Heart right ventricle (tissue), 16 donors: ENCODE measurements at regions not wholly inside any gene's neighbourhood (a gene's known extent, or its start where the extent isn't known, plus 50 kb on each side); places are given as distances from the start of the nearest gene placed in this dataset.
"Not testable (repeated sequence)": the region's sequence is repeated elsewhere in the genome, so short reads cannot be mapped to it uniquely, and the experiment has no call there.

Experiments used
- ATAC-seq, 8 donors: fragments of 200-7000 bp; cut with Tn5 transposase; one replicate each; pipeline ENCODE4 v1.9.1; 2020; ENCODE audit warnings: mild to moderate bottlenecking in 8 of 8, moderate library complexity in 8 of 8, moderate number of reproducible peaks in 1 of 8
- DNase-seq, 2 donors: peaks; one replicate each; pipeline ENCODE4 v3.0.0-alpha.2; 2020
- H3K27ac ChIP-seq, 10 donors: fragments of 200-600 bp; sonication (generic) in 2 of 10; one replicate each; pipeline versions ENCODE4 v1.5.0 to v1.8.0; 2020 to 2022; ENCODE audit warnings: mild to moderate bottlenecking in 3 of 10
- H3K27me3 ChIP-seq, 7 donors: fragments of 200-600 bp; one replicate each; pipeline ENCODE4 v1.8.0; 2021 to 2022; ENCODE audit warnings: mild to moderate bottlenecking in 2 of 7
- H3K36me3 ChIP-seq, 9 donors: fragments of 200-600 bp; sonication (generic) in 1 of 9; one replicate each; pipeline versions ENCODE4 v1.5.0 to v1.8.0; 2020 to 2022; ENCODE audit warnings: mild to moderate bottlenecking in 2 of 9
- H3K4me1 ChIP-seq, 9 donors: fragments of 200-600 bp; sonication (generic) in 1 of 9; one replicate each; pipeline versions ENCODE4 v1.5.0 to v1.8.0; 2020 to 2022; ENCODE audit warnings: mild to moderate bottlenecking in 4 of 9
- H3K4me3 ChIP-seq, 10 donors: fragments of 200-600 bp; sonication (generic) in 2 of 10; one replicate each; pipeline versions ENCODE4 v1.5.0 to v1.8.0; 2020 to 2022; ENCODE audit warnings: mild to moderate bottlenecking in 7 of 10, moderate library complexity in 2 of 10
- H3K9me3 ChIP-seq, 11 donors: fragments of 200-600 bp in 10 of 11; sonication (generic) in 2 of 11; one replicate each; pipeline versions ENCODE4 v1.5.0 to v1.8.0; 2013 to 2022; ENCODE audit warnings: mild to moderate bottlenecking in 2 of 11, control low read depth in 1 of 11, moderate library complexity in 1 of 11
- CTCF ChIP-seq, 9 donors: fragments of 200-600 bp; sonication (generic) in 2 of 9; IDR thresholded peaks; one replicate each; pipeline versions ENCODE4 v1.5.0 to v1.8.0; 2021 to 2022; ENCODE audit warnings: antibody characterized with exemption in 9 of 9, mild to moderate bottlenecking in 5 of 9, moderate library complexity in 1 of 9
- WGBS, 2 donors: extraction: QIAGEN DNeasy Blood & Tissue Kit; methylation state at CpG; one replicate each; pipeline ENCODE4 v1.1.7; 2013; ENCODE audit warnings: inconsistent platforms in 1 of 2; 5-methylcytosine and 5-hydroxymethylcytosine counted together
- intact Hi-C, 10 donors: fragments of 100-400 bp; cut with DNase I; formaldehyde crosslinking; loops; one replicate each; pipeline versions ENCODE4 v1.11.1 to v1.14.2; 2022
- donor health status: Arrhythmogenic right ventricular cardiomyopathy.
- donor health status: ischemic (EF 13 %, LVEDD 7.1; RV severe dilation, severe dysfunction).
- donor health status: healthy with polysubstance abuse.
- donor health status: DM: no; HTN: yes; CAD: no.
- donor health status: DM: no; HTN: no; CAD: no.
- donor health status: ischemic (EF 25% LVEDD 6.9; RV normal size, moderate dysfunction).
- donor health status: ischemic (EF 25% LVEDD 5.7; RV mildly dilated, moderate dysfunction).
- donor health status: healthy.
- donor health status: DM: yes; HTN: yes; CAD: no.
- donor health status: Ischemic cardiomyopathy.
- donor health status: ischemic (EF 35%, LVEDD 5.7; RV mildly dilated, moderate dysfunction).
- donor health status: nonischemic (EF 11% LVEDD 7.7; RV severe dilation, severe dysfunction).
- donor health status: DM: yes; HTN: yes; CAD: no.
- donor health status: PGD.
- donor health status: ischemic (EF 29% LVEDD 5.4; RV normal size, mild dysfunction).
- donor health status: nonischemic (EF 23%, LVEDD 6.1; RV moderate dilation, normal function).

- DNase-seq (no peak), ATAC-seq (no peak)
- H3K9me3 ChIP-seq = peaks cover 0 to 10% (median 0%) of the 10 kb centered on the region in 11 donors
- no peaks in the 10 kb centered on the region for H3K4me1 ChIP-seq
- no peaks in the 10 kb centered on the region for H3K36me3 ChIP-seq
- H3K4me3 ChIP-seq = no peak overlapping the region
- intact Hi-C loops = no loop called here
- H3K27ac ChIP-seq = no peak overlapping the region
- H3K27me3 ChIP-seq = no peaks in the 10 kb centered on the region
- WGBS, 2 donors = 82 to 87% methylated on average over 5 of the region's 5 CpGs
- TF ChIP-seq CTCF (IDR thresholded peaks at IDR 0.05) = no peak
Measured at GRCh38 chr6:116994447-116994846, 117.4 kb downstream of the RFX6 start.

DNA sequence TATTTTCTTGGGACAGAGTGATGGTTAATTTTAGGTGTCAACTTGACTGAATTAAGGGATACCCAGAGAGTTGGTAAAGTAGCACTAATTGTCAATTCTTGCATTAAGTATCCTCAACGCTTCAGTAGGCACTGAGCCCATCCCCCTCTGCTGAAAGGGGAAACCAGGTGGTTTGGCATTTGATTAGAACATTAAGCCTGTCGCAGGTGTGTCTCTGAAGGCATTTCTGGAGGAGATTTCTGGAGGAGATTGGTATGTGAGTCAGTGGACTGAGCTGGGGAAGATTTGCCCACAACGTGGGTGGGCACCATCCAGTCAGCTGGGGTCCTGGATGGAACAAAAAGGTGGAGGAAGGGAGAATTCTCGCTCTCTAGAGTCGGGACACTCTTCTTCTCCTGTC is 119.8 kb downstream of the RFX6 start:
- ATAC-seq = no peak
- TF ChIP-seq CTCF (IDR thresholded peaks at IDR 0.05) = no peak
- Histone ChIP-seq H3K4me1 (no peaks in the 10 kb centered on the region), H3K4me3 (no peak overlapping the region), H3K9me3 (peaks cover 0 to 10% (median 0%) of the 10 kb centered on the region in 11 donors), H3K36me3 (no peaks in the 10 kb centered on the region), H3K27me3 (no peaks in the 10 kb centered on the region), H3K27ac (no peak overlapping the region)
- intact Hi-C loops = no loop called here
- WGBS, 2 donors = 55 to 59% methylated on average over 5 of the region's 5 CpGs
- DNase-seq = no peak

DNA sequence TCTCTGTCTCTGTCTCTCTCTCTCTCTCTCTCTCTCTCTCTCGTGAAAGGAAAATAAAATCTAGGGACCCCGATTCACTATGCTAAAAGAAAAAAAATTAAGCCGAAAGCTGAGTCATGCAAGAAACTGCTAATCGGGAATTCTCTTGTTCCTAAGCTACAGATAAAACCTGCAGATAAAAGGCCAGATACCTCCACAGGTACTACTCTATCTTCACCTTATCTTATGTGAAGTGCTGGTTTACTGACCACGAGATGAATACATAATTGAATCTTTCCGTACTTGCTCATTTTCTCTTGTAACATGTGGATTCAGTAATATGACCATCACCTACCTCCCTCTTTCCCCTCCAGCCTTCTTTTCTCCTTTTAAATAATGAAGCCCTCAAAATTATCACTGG is 120.5 kb downstream of the RFX6 start:
- H3K27me3 ChIP-seq = no peaks in the 10 kb centered on the region
- WGBS, 2 donors = 66 to 75% methylated on average over 6 of the region's 6 CpGs
- H3K27ac ChIP-seq = no peak overlapping the region
- no peaks in the 10 kb centered on the region for H3K4me1 ChIP-seq
- intact Hi-C loops = no loop called here
- H3K9me3 ChIP-seq = peaks cover 0 to 10% (median 0%) of the 10 kb centered on the region in 11 donors
- no peak for ATAC-seq
- H3K4me3 ChIP-seq = no peak overlapping the region
- DNase-seq = no peak
- TF ChIP-seq CTCF (IDR thresholded peaks at IDR 0.05) = no peak
- no peaks in the 10 kb centered on the region for H3K36me3 ChIP-seq

DNA sequence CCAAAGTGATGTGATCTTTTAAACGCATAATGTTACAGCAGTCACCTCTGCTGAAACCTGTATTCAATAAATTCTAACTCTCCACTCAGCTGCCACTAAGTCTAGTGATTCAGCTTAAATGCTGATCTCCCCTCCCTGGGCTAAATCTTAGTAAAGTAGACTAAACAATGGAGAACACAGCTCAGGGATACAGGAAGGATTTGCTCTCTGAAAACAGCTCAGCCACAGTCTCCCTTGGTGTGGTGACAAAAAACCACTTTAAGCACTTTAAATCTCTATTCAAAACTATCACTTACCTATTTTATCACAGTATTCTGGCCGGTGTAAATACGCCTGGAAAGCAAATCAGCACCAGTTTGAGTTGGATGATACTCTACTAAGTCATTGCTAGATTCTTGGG is 130.6 kb downstream of the RFX6 start:
- Histone ChIP-seq H3K27ac (no peak overlapping the region), H3K9me3 (peaks cover 0 to 9% (median 0%) of the 10 kb centered on the region in 11 donors), H3K4me1 (no peaks in the 10 kb centered on the region), H3K27me3 (no peaks in the 10 kb centered on the region), H3K4me3 (no peak overlapping the region), H3K36me3 (no peaks in the 10 kb centered on the region)
- 74 to 75% methylated on average over 3 of the region's 3 CpGs for WGBS, 2 donors
- TF ChIP-seq CTCF (IDR thresholded peaks at IDR 0.05) = no peak
- intact Hi-C loops = no loop called here
- ATAC-seq (no peak), DNase-seq (no peak)

DNA sequence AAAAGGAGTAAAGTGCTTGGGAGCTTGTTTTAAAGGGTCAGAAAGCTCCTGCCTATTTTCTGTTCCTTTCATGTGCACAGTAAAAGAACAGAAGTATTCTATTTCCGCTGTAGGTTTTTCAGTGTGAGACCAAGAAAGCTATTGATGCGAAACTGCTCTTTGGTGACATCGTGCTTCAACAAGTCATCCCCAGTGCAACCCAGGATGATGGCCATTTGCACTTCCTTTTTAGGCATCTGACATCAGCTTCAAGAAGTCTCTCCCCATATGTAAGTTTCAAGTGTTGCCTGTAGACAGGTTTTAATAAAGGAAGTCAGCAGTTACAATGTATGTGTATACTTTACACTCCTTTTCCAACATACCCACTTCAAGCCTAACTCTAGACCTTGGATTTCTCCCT is 131.6 kb downstream of the RFX6 start:
- no peak for TF ChIP-seq CTCF (IDR thresholded peaks at IDR 0.05)
- H3K27me3 ChIP-seq = no peaks in the 10 kb centered on the region
- DNase-seq (no peak), ATAC-seq (no peak)
- no peak overlapping the region for H3K27ac ChIP-seq
- peaks cover 0 to 19% (median 0%) of the 10 kb centered on the region in 11 donors for H3K9me3 ChIP-seq
- WGBS, 2 donors = 88 to 93% methylated on average over 3 of the region's 3 CpGs
- H3K36me3 ChIP-seq = no peaks in the 10 kb centered on the region
- no peaks in the 10 kb centered on the region for H3K4me1 ChIP-seq
- no peak overlapping the region for H3K4me3 ChIP-seq
- intact Hi-C loops = no loop called here

DNA sequence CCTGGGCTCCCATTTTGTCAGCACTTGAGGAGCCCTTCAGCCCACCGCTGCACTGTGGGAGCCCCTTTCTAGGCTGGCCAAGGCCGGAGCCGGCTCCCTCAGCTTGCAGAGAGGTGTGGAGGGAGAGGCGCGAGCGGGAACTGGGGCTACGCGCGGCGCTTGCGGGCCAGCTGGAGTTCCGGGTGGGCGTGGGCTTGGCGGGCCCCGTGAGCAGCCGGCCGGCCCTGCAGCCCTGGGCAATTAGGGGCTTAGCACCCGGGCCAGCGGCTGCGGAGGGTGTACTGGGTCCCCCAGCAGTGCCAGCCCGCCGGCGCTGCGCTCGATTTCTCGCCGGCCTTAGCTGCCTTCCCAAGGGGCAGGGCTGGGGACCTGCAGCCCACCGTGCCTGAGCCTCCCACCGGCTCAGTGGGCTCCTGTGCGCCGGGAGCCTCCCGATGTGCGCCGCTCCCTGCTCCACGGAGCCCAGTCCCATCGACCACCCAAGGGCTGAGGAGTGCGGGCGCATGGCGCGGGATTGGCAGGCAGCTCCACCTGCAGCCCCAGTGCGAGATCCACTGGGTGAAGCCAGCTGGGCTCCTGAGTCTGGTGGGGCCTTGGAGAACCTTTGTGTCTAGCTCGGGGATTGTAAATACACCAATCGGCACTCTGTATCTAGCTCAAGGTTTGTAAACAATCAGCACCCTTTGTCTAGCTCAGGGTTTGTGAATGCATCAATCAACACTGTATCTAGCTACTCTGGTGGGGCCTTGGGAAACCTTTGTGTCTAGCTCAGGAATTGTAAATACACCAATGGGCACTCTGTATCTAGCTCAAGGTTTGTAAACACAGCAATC is 137.8 kb downstream of the RFX6 start:
- H3K27ac ChIP-seq, H3K4me1 ChIP-seq, H3K36me3 ChIP-seq, H3K27me3 ChIP-seq, ATAC-seq, intact Hi-C loops, H3K4me3 ChIP-seq: not testable (repeated sequence)
- peaks cover 0 to 61% (median 3%) of the 10 kb centered on the region in 11 donors for H3K9me3 ChIP-seq
- peak in 1 of 2 donors; percentile 6 for DNase-seq
- WGBS, 2 donors = 92 to 93% methylated on average over 37 to 43 of the region's 43 CpGs

DNA sequence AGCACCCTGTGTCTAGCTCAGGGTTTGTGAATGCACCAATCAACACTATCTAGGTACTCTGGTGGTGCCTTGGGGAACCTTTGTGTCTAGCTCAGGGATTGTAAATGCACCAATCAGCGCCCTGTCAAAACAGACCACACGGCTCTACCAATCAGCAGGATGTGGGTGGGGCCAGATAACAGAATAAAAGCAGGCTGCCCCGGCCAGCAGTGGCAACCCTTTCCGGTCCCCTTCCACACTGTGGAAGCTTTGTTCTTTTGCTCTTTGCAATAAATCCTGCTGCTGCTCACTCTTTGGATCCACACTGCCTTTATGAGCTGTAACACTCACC is 138.4 kb downstream of the RFX6 start:
- ATAC-seq, H3K4me1 ChIP-seq, intact Hi-C loops, H3K27me3 ChIP-seq, H3K36me3 ChIP-seq, DNase-seq, H3K27ac ChIP-seq, H3K4me3 ChIP-seq: not testable (repeated sequence)
- peaks cover 0 to 61% (median 3%) of the 10 kb centered on the region in 11 donors for H3K9me3 ChIP-seq
- WGBS, 2 donors = 81 to 82% methylated on average over 4 of the region's 4 CpGs
